H1 (cell line): ENCODE measurements at regions not wholly inside any gene's neighbourhood (a gene's known extent, or its start where the extent isn't known, plus 50 kb on each side); places are given as distances from the start of the nearest gene placed in this dataset.

Experiments used
- ASH2L ChIP-seq: fragments of 200-600, 300-600 bp; sonication (generic); IDR thresholded peaks from one replicate; pipeline ENCODE4 v1.7.1; 2017; ENCODE audit warnings: low read length
- CHD7 ChIP-seq: fragments of 300-600 bp; sonication (generic); IDR thresholded peaks from 2 replicates; pipeline ENCODE4 v1.7.1; 2012; ENCODE audit warnings: low read length, moderate library complexity, mild to moderate bottlenecking, inconsistent platforms; ENCODE audit not compliant: insufficient replicate concordance
- POLR2A ChIP-seq, 2 experiments: IDR thresholded peaks; 1 replicate in 1 of 2; 2 replicates in 1 of 2; pipeline ENCODE4 v1.6.1; 2011; ENCODE audit warnings: low read depth in 2 of 2, low read length in 2 of 2, mild to moderate bottlenecking in 2 of 2; ENCODE audit errors: control extremely low read depth in 1 of 2
- SIN3A ChIP-seq, 2 experiments: IDR thresholded peaks in 1 of 2; conservative IDR thresholded peaks in 1 of 2; 2 replicates each; pipeline ENCODE4 v1.6.1; 2011 to 2012; ENCODE audit warnings: low read length in 2 of 2, improper control_type of control experiment in 1 of 2, low read depth in 1 of 2, mild to moderate bottlenecking in 1 of 2

GRCh38 chr3:145070795-145071194 lies 1090.2 kb downstream of the PLOD2 start (continued):
- no peak for TF ChIP-seq POLR2A (IDR thresholded peaks at IDR 0.05; ENCODE audit: control extremely low read depth in 1 of 2, low read depth in 2 of 2, low read length in 2 of 2)
- TF ChIP-seq ASH2L: no peak
- no peak for TF ChIP-seq CHD7
- no peak for TF ChIP-seq SIN3A (conservative IDR thresholded peaks at IDR 0.05 in 1 of 2, IDR thresholded peaks at IDR 0.05 in 1 of 2; ENCODE audit: low read depth in 1 of 2, low read length in 2 of 2)
